H1 (cell line): ENCODE measurements at regions not wholly inside any gene's neighbourhood (a gene's known extent, or its start where the extent isn't known, plus 50 kb on each side); places are given as distances from the start of the nearest gene placed in this dataset.
A peak's percentile ranks its signal among the peaks of the same experiment; 100 is the strongest.
"Not testable (repeated sequence)": the region's sequence is repeated elsewhere in the genome, so short reads cannot be mapped to it uniquely, and the experiment has no call there.

Source experiments
- CTCF ChIA-PET: fragments of 300-600 bp; sonication (Branson Sonifier 250); formaldehyde crosslinking; loops from one replicate; lab custom pipeline; 2021; ENCODE audit not compliant: partially characterized antibody; lab: Charles Lee
- POLR2A ChIA-PET: fragments of 300-600 bp; sonication (Branson Sonifier 250); formaldehyde crosslinking; loops from one replicate; lab custom pipeline; 2021; ENCODE audit warnings: inconsistent platforms; ENCODE audit not compliant: partially characterized antibody; lab: Charles Lee
- DNase-seq, 2 experiments: peaks; one replicate each; pipeline versions ENCODE4 v3.0.0 to v3.0.0-alpha.2; 2010 to 2022; ENCODE audit warnings: low spot score in 2 of 2, low read depth in 1 of 2, mixed read lengths in 1 of 2
- FAIRE-seq: peaks from 2 replicates; lab custom pipeline; 2011; peaks lifted over from hg19 to GRCh38; lab: Jason Lieb, UNC
- H2AFZ ChIP-seq: 2 replicates; pipeline ENCODE4 v1.8.1; 2012; ENCODE audit warnings: low read length, inconsistent platforms
- H2AK5ac ChIP-seq: 2 replicates; pipeline ENCODE4 v1.6.1; 2013; ENCODE audit warnings: low read depth, low read length
- H2BK120ac ChIP-seq: replicated peaks from 2 replicates; pipeline ENCODE3; 2013; ENCODE audit warnings: low read depth, low read length, inconsistent platforms
- H2BK12ac ChIP-seq: 2 replicates; pipeline ENCODE4 v1.6.1; 2013; ENCODE audit warnings: low read depth, low read length
- H2BK15ac ChIP-seq: 2 replicates; pipeline ENCODE4 v1.6.1; 2013; ENCODE audit warnings: low read length
- H2BK20ac ChIP-seq: 2 replicates; pipeline ENCODE4 v1.6.1; 2013; ENCODE audit warnings: low read length
- H2BK5ac ChIP-seq: 2 replicates; pipeline ENCODE4 v1.6.1; 2013; ENCODE audit warnings: low read depth, low read length
- H3K14ac ChIP-seq: 2 replicates; pipeline ENCODE4 v1.6.1; 2013; ENCODE audit warnings: inconsistent platforms; ENCODE audit not compliant: insufficient read length
- H3K18ac ChIP-seq: 2 replicates; pipeline ENCODE4 v1.6.1; 2013; ENCODE audit warnings: low read length; ENCODE audit errors: extremely low read depth
- H3K23ac ChIP-seq: 2 replicates; pipeline ENCODE4 v1.6.1; 2013; ENCODE audit warnings: inconsistent platforms; ENCODE audit not compliant: insufficient read length
- H3K23me2 ChIP-seq: 2 replicates; pipeline ENCODE4 v1.6.1; 2013; ENCODE audit warnings: low read depth, low read length
- H3K27ac ChIP-seq: 2 replicates; pipeline ENCODE4 v1.6.1; 2011; ENCODE audit warnings: low read depth, low read length, inconsistent platforms
- H3K27me3 ChIP-seq, 4 experiments: replicated peaks in 1 of 4; 1 replicate in 1 of 4; 2 replicates in 3 of 4; pipeline versions ENCODE4 v1.6.1 to v1.8.1; 2011 to 2013; ENCODE audit warnings: low read length in 3 of 4, mild to moderate bottlenecking in 3 of 4, inconsistent platforms in 2 of 4, mixed read lengths in 2 of 4, moderate library complexity in 1 of 4; ENCODE audit not compliant: control insufficient read depth in 3 of 4, insufficient read depth in 3 of 4; ENCODE audit errors: extremely low read depth in 1 of 4
- H3K36me3 ChIP-seq, 4 experiments: 2 replicates each; pipeline versions ENCODE4 v1.6.1 to v1.8.1; 2011 to 2013; ENCODE audit warnings: mild to moderate bottlenecking in 4 of 4, low read length in 3 of 4, moderate library complexity in 2 of 4, control low read depth in 1 of 4, inconsistent platforms in 1 of 4; ENCODE audit not compliant: insufficient read depth in 4 of 4, control insufficient read depth in 2 of 4
- H3K4ac ChIP-seq: replicated peaks from 2 replicates; pipeline ENCODE3; 2013; ENCODE audit warnings: low read length, low read depth, mixed read lengths, inconsistent platforms; ENCODE audit not compliant: insufficient read length
- H3K4me1 ChIP-seq, 4 experiments: replicated peaks in 1 of 4; 1 replicate in 1 of 4; 2 replicates in 3 of 4; pipeline versions ENCODE4 v1.6.1 to v1.8.1; 2011 to 2013; ENCODE audit warnings: low read length in 3 of 4, inconsistent platforms in 2 of 4, mixed read lengths in 1 of 4; ENCODE audit not compliant: insufficient read depth in 4 of 4, control insufficient read depth in 3 of 4
- H3K4me2 ChIP-seq, 2 experiments: 2 replicates each; pipeline versions ENCODE4 v1.6.1 to v1.8.1; 2011 to 2013; ENCODE audit warnings: low read depth in 2 of 2, low read length in 2 of 2, control low read depth in 1 of 2, inconsistent platforms in 1 of 2, mild to moderate bottlenecking in 1 of 2; ENCODE audit not compliant: insufficient read depth in 1 of 2
- H3K4me3 ChIP-seq, 4 experiments: fragments of 200-600, 300-600 bp in 1 of 4; sonication (generic), shearing (Covaris generic), sonication (Bioruptor Twin) in 1 of 4; 2 replicates each; pipeline versions ENCODE4 v1.5.1 to v1.8.1; 2011 to 2016; ENCODE audit warnings: low read length in 4 of 4, low read depth in 3 of 4, control low read depth in 2 of 4, inconsistent platforms in 2 of 4, mild to moderate bottlenecking in 2 of 4, mixed read lengths in 1 of 4, moderate library complexity in 1 of 4; ENCODE audit not compliant: insufficient read depth in 2 of 4; ENCODE audit errors: extremely low read depth in 1 of 4
- H3K56ac ChIP-seq: replicated peaks from 2 replicates; pipeline ENCODE3; 2013; ENCODE audit warnings: low read depth, mild to moderate bottlenecking, mixed read lengths, low read length, inconsistent platforms; ENCODE audit not compliant: insufficient read length
- H3K79me1 ChIP-seq: 2 replicates; pipeline ENCODE4 v1.6.1; 2013; ENCODE audit warnings: low read depth, low read length, control low read depth
- H3K79me2 ChIP-seq, 2 experiments: 2 replicates each; pipeline versions ENCODE4 v1.6.1 to v1.8.1; 2012 to 2013; ENCODE audit warnings: low read length in 2 of 2, mild to moderate bottlenecking in 2 of 2, inconsistent platforms in 1 of 2; ENCODE audit not compliant: insufficient read depth in 2 of 2, control insufficient read depth in 1 of 2
- H3K9ac ChIP-seq, 4 experiments: replicated peaks in 1 of 4; 1 replicate in 1 of 4; 2 replicates in 3 of 4; pipeline versions ENCODE4 v1.6.1 to v1.8.1; 2011 to 2013; ENCODE audit warnings: low read depth in 3 of 4, low read length in 3 of 4, control low read depth in 2 of 4, mild to moderate bottlenecking in 2 of 4, moderate library complexity in 2 of 4, inconsistent platforms in 1 of 4; ENCODE audit errors: extremely low read depth in 1 of 4
- H3K9me3 ChIP-seq, 2 experiments: 2 replicates each; pipeline versions ENCODE4 v1.6.1 to v1.8.1; 2012 to 2013; ENCODE audit warnings: mild to moderate bottlenecking in 2 of 2, moderate library complexity in 2 of 2, control low read depth in 1 of 2, inconsistent platforms in 1 of 2, low read depth in 1 of 2, low read length in 1 of 2, mixed read lengths in 1 of 2; ENCODE audit not compliant: insufficient read depth in 2 of 2
- H4K20me1 ChIP-seq, 2 experiments: replicated peaks in 1 of 2; 2 replicates each; pipeline versions ENCODE3 to v1.8.1; 2011 to 2013; ENCODE audit warnings: inconsistent platforms in 2 of 2, low read length in 2 of 2, mild to moderate bottlenecking in 1 of 2; ENCODE audit not compliant: insufficient read depth in 2 of 2, control insufficient read depth in 1 of 2
- H4K5ac ChIP-seq: 2 replicates; pipeline ENCODE4 v1.6.1; 2013; ENCODE audit warnings: low read length, low read depth, mixed read lengths, inconsistent platforms; ENCODE audit not compliant: insufficient read length
- H4K8ac ChIP-seq: 2 replicates; pipeline ENCODE4 v1.8.0; 2013; ENCODE audit warnings: mild to moderate bottlenecking, moderate library complexity, low read length, inconsistent platforms; ENCODE audit not compliant: insufficient read depth; ENCODE audit errors: extremely low read depth
- H4K91ac ChIP-seq: replicated peaks from 2 replicates; pipeline ENCODE3; 2013; ENCODE audit warnings: low read length, mixed read lengths, inconsistent platforms; ENCODE audit not compliant: insufficient read length
- POLR2A ChIP-seq, 2 experiments: IDR thresholded peaks; 1 replicate in 1 of 2; 2 replicates in 1 of 2; pipeline ENCODE4 v1.6.1; 2011; ENCODE audit warnings: low read depth in 2 of 2, low read length in 2 of 2, mild to moderate bottlenecking in 2 of 2; ENCODE audit errors: control extremely low read depth in 1 of 2
- TAF1 ChIP-seq: IDR thresholded peaks from 2 replicates; pipeline ENCODE4 v1.6.1; 2011; ENCODE audit warnings: mild to moderate bottlenecking, low read depth, low read length
- WGBS, 2 experiments: shearing (Covaris generic) in 1 of 2; methylation state at CpG; one replicate each; pipeline versions ENCODE4 v1.1.6 to v1.1.7; 2013 to 2015; ENCODE audit warnings: low lambda C conversion rate in 2 of 2, mixed read lengths in 2 of 2, inconsistent platforms in 1 of 2, low coverage in 1 of 2, missing lambda C conversion rate in 1 of 2; ENCODE audit not compliant: insufficient replicate concordance in 2 of 2, insufficient coverage in 1 of 2, insufficient read length in 1 of 2; ENCODE audit errors: extremely low coverage in 1 of 2, missing lambda C conversion rate in 1 of 2; 5-methylcytosine and 5-hydroxymethylcytosine counted together

- H2BK15ac ChIP-seq, H3K27me3 ChIP-seq, CTCF ChIA-PET, H3K18ac ChIP-seq, H2AFZ ChIP-seq, H4K5ac ChIP-seq, H3K14ac ChIP-seq, H3K4ac ChIP-seq, H2BK120ac ChIP-seq, H3K9ac ChIP-seq, H3K9me3 ChIP-seq, H3K23me2 ChIP-seq, H3K79me1 ChIP-seq, H2BK12ac ChIP-seq, H2BK20ac ChIP-seq, H4K8ac ChIP-seq, H2AK5ac ChIP-seq, H3K56ac ChIP-seq, H4K20me1 ChIP-seq, H3K23ac ChIP-seq, DNase-seq: not testable (repeated sequence)
- peaks cover 0 to 14% (median 5%) of the 10 kb centered on the region in 4 experiments for H3K4me1 ChIP-seq
- peaks cover 0 to 14% (median 6%) of the 10 kb centered on the region in 4 experiments; a peak in 3 of 8 replicates for H3K36me3 ChIP-seq
- H4K91ac ChIP-seq = peak overlapping the region; percentile 95
- 0% methylated on average over 4 of the region's 4 CpGs; no CpG with 5 or more reads in 1 of the 2 experiments for WGBS, 2 experiments
- POLR2A ChIA-PET = interaction anchor here (0.6 to 3.4 kb wide), 7 partner anchors 9 to 161 kb away, joined by 3 to 18 read pairs (median 9); no protein-coding TSS in a partner anchor
- H3K79me2 ChIP-seq = peaks cover 0 to 37% of the 10 kb centered on the region in 2 experiments; a peak in 2 of 4 replicates
- H3K4me2 ChIP-seq = peak overlapping the region; percentile 65 to 94
- TF ChIP-seq TAF1 = 0 out of 2 replicates have a peak, but pooled peaks have one; percentile 26
- TF ChIP-seq POLR2A (IDR thresholded peaks at IDR 0.05; ENCODE audit: control extremely low read depth in 1 of 2, low read depth in 2 of 2, low read length in 2 of 2) = peak in 1 of 2 experiments; percentile 48; a peak in 1 of 3 replicates
- peak overlapping the region; percentile 67; the same call in 1 of the 2 replicates for H3K27ac ChIP-seq
- FAIRE-seq = peak; percentile 19
- H3K4me3 ChIP-seq = peak overlapping the region in 2 of 4 experiments; percentile 62 to 64; a peak in 3 of 8 replicates
- peak overlapping the region; percentile 96; the same call in 1 of the 2 replicates for H2BK5ac ChIP-seq
Observed at GRCh38 chrX:122221810-122222209, 962.3 kb upstream of the GRIA3 start.
